Mesendoderm (in vitro differentiated cells): ENCODE measurements at regions not wholly inside any gene's neighbourhood (a gene's known extent, or its start where the extent isn't known, plus 50 kb on each side); places are given as distances from the start of the nearest gene placed in this dataset.

ENCODE experiments used
- DNase-seq: peaks from one replicate; pipeline ENCODE4 v3.0.0; 2013
- H2AK5ac ChIP-seq: 2 replicates; pipeline ENCODE4 v1.6.1; 2013; ENCODE audit warnings: low read length, inconsistent platforms
- H2BK120ac ChIP-seq: 2 replicates; pipeline ENCODE4 v1.6.1; 2013; ENCODE audit warnings: low read depth, mild to moderate bottlenecking, low read length, moderate library complexity, mixed read lengths
- H2BK15ac ChIP-seq: replicated peaks from 2 replicates; pipeline ENCODE4 v1.6.1; 2013; ENCODE audit warnings: low read depth, mild to moderate bottlenecking, moderate library complexity
- H2BK5ac ChIP-seq: 2 replicates; pipeline ENCODE4 v1.6.1; 2013; ENCODE audit warnings: low read length, inconsistent platforms
- H3K18ac ChIP-seq: 2 replicates; pipeline ENCODE4 v1.6.1; 2013; ENCODE audit warnings: mild to moderate bottlenecking, low read length, mixed read lengths
- H3K23ac ChIP-seq: one replicate; pipeline ENCODE4 v1.6.1; 2013; ENCODE audit warnings: low read length
- H3K27ac ChIP-seq: 2 replicates; pipeline ENCODE4 v1.5.1; 2013; ENCODE audit warnings: low read depth, mild to moderate bottlenecking, inconsistent platforms, low read length, moderate library complexity
- H3K27me3 ChIP-seq: 2 replicates; pipeline ENCODE4 v1.6.1; 2013; ENCODE audit warnings: low read length, control low read depth, mild to moderate bottlenecking, inconsistent platforms; ENCODE audit not compliant: insufficient read depth, poor library complexity
- H3K36me3 ChIP-seq: 2 replicates; pipeline ENCODE4 v1.6.1; 2013; ENCODE audit warnings: low read length, inconsistent platforms; ENCODE audit not compliant: control insufficient read depth, insufficient read depth
- H3K4ac ChIP-seq: one replicate; pipeline ENCODE4 v1.6.1; 2013; ENCODE audit warnings: low read depth, mild to moderate bottlenecking, low read length, moderate library complexity
- H3K4me1 ChIP-seq: 2 replicates; pipeline ENCODE4 v1.6.1; 2013; ENCODE audit warnings: low read depth, low read length, inconsistent platforms; ENCODE audit not compliant: control insufficient read depth
- H3K4me2 ChIP-seq: 2 replicates; pipeline ENCODE4 v1.6.1; 2013; ENCODE audit warnings: low read length
- H3K4me3 ChIP-seq: 2 replicates; pipeline ENCODE4 v1.5.1; 2013; ENCODE audit warnings: mild to moderate bottlenecking, low read length
- H3K56ac ChIP-seq: one replicate; pipeline ENCODE4 v1.6.1; 2013; ENCODE audit warnings: low read length
- H3K79me1 ChIP-seq: 2 replicates; pipeline ENCODE4 v1.6.1; 2013; ENCODE audit warnings: low read length, inconsistent platforms
- H3K79me2 ChIP-seq: 2 replicates; pipeline ENCODE4 v1.6.1; 2013; ENCODE audit warnings: mild to moderate bottlenecking, low read length; ENCODE audit not compliant: control insufficient read depth, insufficient read depth
- H3K9ac ChIP-seq: 2 replicates; pipeline ENCODE4 v1.6.1; 2013; ENCODE audit warnings: low read length, inconsistent platforms
- H4K5ac ChIP-seq: one replicate; pipeline ENCODE4 v1.6.1; 2013; ENCODE audit warnings: low read length
- H4K8ac ChIP-seq: one replicate; pipeline ENCODE4 v1.6.1; 2013; ENCODE audit warnings: low read depth, mild to moderate bottlenecking, control low read depth, low read length, moderate library complexity
- WGBS: extraction: QIAGEN DNeasy Blood & Tissue Kit; methylation state at CpG from one replicate; pipeline ENCODE4 v1.1.7; 2013; ENCODE audit warnings: low lambda C conversion rate, missing lambda C conversion rate; ENCODE audit not compliant: insufficient coverage; ENCODE audit errors: extremely low coverage; 5-methylcytosine and 5-hydroxymethylcytosine counted together

- H3K27ac ChIP-seq: no peak overlapping the region
- H3K4me3 ChIP-seq: no peak overlapping the region
- no peak overlapping the region for H3K56ac ChIP-seq
- no peaks in the 10 kb centered on the region for H3K27me3 ChIP-seq
- no peaks in the 10 kb centered on the region for H3K36me3 ChIP-seq
- no CpG with 5 or more reads among the region's 14 CpGs for WGBS
- H3K4me1 ChIP-seq: no peaks in the 10 kb centered on the region
- H3K9ac ChIP-seq: no peak overlapping the region
- H2BK120ac ChIP-seq: no peak overlapping the region
- no peak overlapping the region for H4K8ac ChIP-seq
- no peak overlapping the region for H4K5ac ChIP-seq
- H3K23ac ChIP-seq: no peak overlapping the region
- no peak overlapping the region for H3K4ac ChIP-seq
- no peak overlapping the region for H3K4me2 ChIP-seq
- no peak overlapping the region for H2AK5ac ChIP-seq
- DNase-seq: no peak
- H3K79me2 ChIP-seq: no peaks in the 10 kb centered on the region
- H3K79me1 ChIP-seq: no peaks in the 10 kb centered on the region
- H3K18ac ChIP-seq: no peak overlapping the region
- H2BK5ac ChIP-seq: no peak overlapping the region
- H2BK15ac ChIP-seq: no peak overlapping the region
Measured at GRCh38 chr17:79667121-79667715, 56.4 kb upstream of the RBFOX3 start.

- H3K4me3 ChIP-seq: no peak overlapping the region
- no peak overlapping the region for H2AK5ac ChIP-seq
- no peak overlapping the region for H3K27ac ChIP-seq
- no peak overlapping the region for H4K8ac ChIP-seq
- no peak overlapping the region for H3K23ac ChIP-seq
- no peaks in the 10 kb centered on the region for H3K4me1 ChIP-seq
- H3K4me2 ChIP-seq: no peak overlapping the region
- H3K9ac ChIP-seq: no peak overlapping the region
- H3K18ac ChIP-seq: no peak overlapping the region
- no peak overlapping the region for H2BK15ac ChIP-seq
- H4K5ac ChIP-seq: no peak overlapping the region
- H3K36me3 ChIP-seq: no peaks in the 10 kb centered on the region
- no peak overlapping the region for H3K56ac ChIP-seq
- no peaks in the 10 kb centered on the region for H3K27me3 ChIP-seq
- DNase-seq: no peak
- H2BK5ac ChIP-seq: no peak overlapping the region
- no CpG with 5 or more reads among the region's 7 CpGs for WGBS
- no peak overlapping the region for H2BK120ac ChIP-seq
- no peaks in the 10 kb centered on the region for H3K79me2 ChIP-seq
- H3K4ac ChIP-seq: no peak overlapping the region
- H3K79me1 ChIP-seq: no peaks in the 10 kb centered on the region
Measured at GRCh38 chr17:79666111-79666510, 55.3 kb upstream of the RBFOX3 start.

- Histone ChIP-seq H2BK120ac (no peak overlapping the region), H3K9ac (peak overlapping the region; percentile 45), H3K4me2 (peak overlapping the region; percentile 2), H3K4me1 (no peaks in the 10 kb centered on the region), H2BK5ac (no peak overlapping the region), H3K27me3 (no peaks in the 10 kb centered on the region), H3K4ac (no peak overlapping the region), H4K8ac (no peak overlapping the region), H3K23ac (no peak overlapping the region), H4K5ac (no peak overlapping the region), H2BK15ac (no peak overlapping the region), H3K36me3 (no peaks in the 10 kb centered on the region), H3K79me2 (no peaks in the 10 kb centered on the region), H3K27ac (no peak overlapping the region), H3K79me1 (no peaks in the 10 kb centered on the region), H3K4me3 (no peak overlapping the region), H2AK5ac (no peak overlapping the region), H3K18ac (no peak overlapping the region), H3K56ac (no peak overlapping the region)
- peak; percentile 32 for DNase-seq
- no CpG with 5 or more reads among the region's 22 CpGs for WGBS
Measured at GRCh38 chr17:79664930-79665737, 54.3 kb upstream of the RBFOX3 start.

- H2BK15ac ChIP-seq: no peak overlapping the region
- no peaks in the 10 kb centered on the region for H3K36me3 ChIP-seq
- H2BK120ac ChIP-seq: no peak overlapping the region
- no peaks in the 10 kb centered on the region for H3K27me3 ChIP-seq
- H3K27ac ChIP-seq: no peak overlapping the region
- H2AK5ac ChIP-seq: no peak overlapping the region
- H3K79me1 ChIP-seq: no peaks in the 10 kb centered on the region
- H2BK5ac ChIP-seq: no peak overlapping the region
- H4K5ac ChIP-seq: no peak overlapping the region
- H3K4me2 ChIP-seq: no peak overlapping the region
- H3K9ac ChIP-seq: no peak overlapping the region
- H3K4me1 ChIP-seq: no peaks in the 10 kb centered on the region
- no peak overlapping the region for H3K18ac ChIP-seq
- DNase-seq: no peak
- H3K56ac ChIP-seq: no peak overlapping the region
- no peaks in the 10 kb centered on the region for H3K79me2 ChIP-seq
- H3K4me3 ChIP-seq: no peak overlapping the region
- H3K23ac ChIP-seq: no peak overlapping the region
- H3K4ac ChIP-seq: no peak overlapping the region
- H4K8ac ChIP-seq: no peak overlapping the region
Measured at GRCh38 chr17:79661292-79662041, 50.6 kb upstream of the RBFOX3 start.
